ENCODE measurements at regions not wholly inside any gene's neighbourhood (a gene's known extent, or its start where the extent isn't known, plus 50 kb on each side); places are given as distances from the start of the nearest gene placed in this dataset.

DNA sequence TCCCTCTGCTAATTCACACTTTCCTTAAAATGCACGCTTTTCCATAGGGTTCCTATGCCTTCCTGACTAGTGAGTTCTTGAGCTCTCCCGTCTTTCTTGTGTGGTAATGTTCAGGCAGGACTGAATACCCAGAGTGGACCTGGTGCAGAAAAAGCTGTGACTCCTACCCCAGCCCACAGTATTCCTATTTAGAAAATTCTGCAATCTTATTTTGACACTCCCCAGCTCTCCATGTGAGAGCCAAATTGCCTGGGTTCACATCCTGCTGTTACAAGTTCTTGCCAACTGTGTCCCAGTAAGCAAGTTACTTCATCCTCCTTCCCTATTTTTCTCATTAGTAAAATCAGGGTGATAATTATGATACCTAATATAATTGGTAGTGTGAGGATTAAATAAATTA is 290.8 kb upstream of the SLCO3A1 start:
- TF ChIP-seq EZH2 (IDR thresholded peaks at IDR 0.05; ENCODE audit: borderline replicate concordance), result no peak
- TF ChIP-seq, protein P1, sequence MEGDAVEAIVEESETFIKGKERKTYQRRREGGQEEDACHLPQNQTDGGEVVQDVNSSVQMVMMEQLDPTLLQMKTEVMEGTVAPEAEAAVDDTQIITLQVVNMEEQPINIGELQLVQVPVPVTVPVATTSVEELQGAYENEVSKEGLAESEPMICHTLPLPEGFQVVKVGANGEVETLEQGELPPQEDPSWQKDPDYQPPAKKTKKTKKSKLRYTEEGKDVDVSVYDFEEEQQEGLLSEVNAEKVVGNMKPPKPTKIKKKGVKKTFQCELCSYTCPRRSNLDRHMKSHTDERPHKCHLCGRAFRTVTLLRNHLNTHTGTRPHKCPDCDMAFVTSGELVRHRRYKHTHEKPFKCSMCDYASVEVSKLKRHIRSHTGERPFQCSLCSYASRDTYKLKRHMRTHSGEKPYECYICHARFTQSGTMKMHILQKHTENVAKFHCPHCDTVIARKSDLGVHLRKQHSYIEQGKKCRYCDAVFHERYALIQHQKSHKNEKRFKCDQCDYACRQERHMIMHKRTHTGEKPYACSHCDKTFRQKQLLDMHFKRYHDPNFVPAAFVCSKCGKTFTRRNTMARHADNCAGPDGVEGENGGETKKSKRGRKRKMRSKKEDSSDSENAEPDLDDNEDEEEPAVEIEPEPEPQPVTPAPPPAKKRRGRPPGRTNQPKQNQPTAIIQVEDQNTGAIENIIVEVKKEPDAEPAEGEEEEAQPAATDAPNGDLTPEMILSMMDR (IDR thresholded peaks at IDR 0.05; ENCODE audit: poor library complexity), result no peak

Data from hepatocyte (in vitro differentiated cells).